H1 (cell line): ENCODE measurements at regions not wholly inside any gene's neighbourhood (a gene's known extent, or its start where the extent isn't known, plus 50 kb on each side); places are given as distances from the start of the nearest gene placed in this dataset.

ENCODE experiments used
- CTCF ChIA-PET: fragments of 300-600 bp; sonication (Branson Sonifier 250); formaldehyde crosslinking; loops from one replicate; lab custom pipeline; 2021; ENCODE audit not compliant: partially characterized antibody; lab: Charles Lee
- POLR2A ChIA-PET: fragments of 300-600 bp; sonication (Branson Sonifier 250); formaldehyde crosslinking; loops from one replicate; lab custom pipeline; 2021; ENCODE audit warnings: inconsistent platforms; ENCODE audit not compliant: partially characterized antibody; lab: Charles Lee
- DNase-seq, 2 experiments: peaks; one replicate each; pipeline versions ENCODE4 v3.0.0 to v3.0.0-alpha.2; 2010 to 2022; ENCODE audit warnings: low spot score in 2 of 2, low read depth in 1 of 2, mixed read lengths in 1 of 2
- FAIRE-seq: peaks from 2 replicates; lab custom pipeline; 2011; peaks lifted over from hg19 to GRCh38; lab: Jason Lieb, UNC
- H2AFZ ChIP-seq: 2 replicates; pipeline ENCODE4 v1.8.1; 2012; ENCODE audit warnings: low read length, inconsistent platforms
- H2AK5ac ChIP-seq: 2 replicates; pipeline ENCODE4 v1.6.1; 2013; ENCODE audit warnings: low read depth, low read length
- H2BK120ac ChIP-seq: replicated peaks from 2 replicates; pipeline ENCODE3; 2013; ENCODE audit warnings: low read depth, low read length, inconsistent platforms
- H2BK12ac ChIP-seq: 2 replicates; pipeline ENCODE4 v1.6.1; 2013; ENCODE audit warnings: low read depth, low read length
- H2BK15ac ChIP-seq: 2 replicates; pipeline ENCODE4 v1.6.1; 2013; ENCODE audit warnings: low read length
- H2BK20ac ChIP-seq: 2 replicates; pipeline ENCODE4 v1.6.1; 2013; ENCODE audit warnings: low read length
- H2BK5ac ChIP-seq: 2 replicates; pipeline ENCODE4 v1.6.1; 2013; ENCODE audit warnings: low read depth, low read length
- H3K14ac ChIP-seq: 2 replicates; pipeline ENCODE4 v1.6.1; 2013; ENCODE audit warnings: inconsistent platforms; ENCODE audit not compliant: insufficient read length
- H3K18ac ChIP-seq: 2 replicates; pipeline ENCODE4 v1.6.1; 2013; ENCODE audit warnings: low read length; ENCODE audit errors: extremely low read depth
- H3K23ac ChIP-seq: 2 replicates; pipeline ENCODE4 v1.6.1; 2013; ENCODE audit warnings: inconsistent platforms; ENCODE audit not compliant: insufficient read length
- H3K23me2 ChIP-seq: 2 replicates; pipeline ENCODE4 v1.6.1; 2013; ENCODE audit warnings: low read depth, low read length
- H3K27ac ChIP-seq: 2 replicates; pipeline ENCODE4 v1.6.1; 2011; ENCODE audit warnings: low read depth, low read length, inconsistent platforms
- H3K27me3 ChIP-seq, 4 experiments: replicated peaks in 1 of 4; 1 replicate in 1 of 4; 2 replicates in 3 of 4; pipeline versions ENCODE4 v1.6.1 to v1.8.1; 2011 to 2013; ENCODE audit warnings: low read length in 3 of 4, mild to moderate bottlenecking in 3 of 4, inconsistent platforms in 2 of 4, mixed read lengths in 2 of 4, moderate library complexity in 1 of 4; ENCODE audit not compliant: control insufficient read depth in 3 of 4, insufficient read depth in 3 of 4; ENCODE audit errors: extremely low read depth in 1 of 4
- H3K36me3 ChIP-seq, 4 experiments: 2 replicates each; pipeline versions ENCODE4 v1.6.1 to v1.8.1; 2011 to 2013; ENCODE audit warnings: mild to moderate bottlenecking in 4 of 4, low read length in 3 of 4, moderate library complexity in 2 of 4, control low read depth in 1 of 4, inconsistent platforms in 1 of 4; ENCODE audit not compliant: insufficient read depth in 4 of 4, control insufficient read depth in 2 of 4
- H3K4ac ChIP-seq: replicated peaks from 2 replicates; pipeline ENCODE3; 2013; ENCODE audit warnings: low read length, low read depth, mixed read lengths, inconsistent platforms; ENCODE audit not compliant: insufficient read length
- H3K4me1 ChIP-seq, 4 experiments: replicated peaks in 1 of 4; 1 replicate in 1 of 4; 2 replicates in 3 of 4; pipeline versions ENCODE4 v1.6.1 to v1.8.1; 2011 to 2013; ENCODE audit warnings: low read length in 3 of 4, inconsistent platforms in 2 of 4, mixed read lengths in 1 of 4; ENCODE audit not compliant: insufficient read depth in 4 of 4, control insufficient read depth in 3 of 4
- H3K4me2 ChIP-seq, 2 experiments: 2 replicates each; pipeline versions ENCODE4 v1.6.1 to v1.8.1; 2011 to 2013; ENCODE audit warnings: low read depth in 2 of 2, low read length in 2 of 2, control low read depth in 1 of 2, inconsistent platforms in 1 of 2, mild to moderate bottlenecking in 1 of 2; ENCODE audit not compliant: insufficient read depth in 1 of 2
- H3K4me3 ChIP-seq, 4 experiments: fragments of 200-600, 300-600 bp in 1 of 4; sonication (generic), shearing (Covaris generic), sonication (Bioruptor Twin) in 1 of 4; 2 replicates each; pipeline versions ENCODE4 v1.5.1 to v1.8.1; 2011 to 2016; ENCODE audit warnings: low read length in 4 of 4, low read depth in 3 of 4, control low read depth in 2 of 4, inconsistent platforms in 2 of 4, mild to moderate bottlenecking in 2 of 4, mixed read lengths in 1 of 4, moderate library complexity in 1 of 4; ENCODE audit not compliant: insufficient read depth in 2 of 4; ENCODE audit errors: extremely low read depth in 1 of 4
- H3K56ac ChIP-seq: replicated peaks from 2 replicates; pipeline ENCODE3; 2013; ENCODE audit warnings: low read depth, mild to moderate bottlenecking, mixed read lengths, low read length, inconsistent platforms; ENCODE audit not compliant: insufficient read length
- H3K79me1 ChIP-seq: 2 replicates; pipeline ENCODE4 v1.6.1; 2013; ENCODE audit warnings: low read depth, low read length, control low read depth
- H3K79me2 ChIP-seq, 2 experiments: 2 replicates each; pipeline versions ENCODE4 v1.6.1 to v1.8.1; 2012 to 2013; ENCODE audit warnings: low read length in 2 of 2, mild to moderate bottlenecking in 2 of 2, inconsistent platforms in 1 of 2; ENCODE audit not compliant: insufficient read depth in 2 of 2, control insufficient read depth in 1 of 2
- H3K9ac ChIP-seq, 4 experiments: replicated peaks in 1 of 4; 1 replicate in 1 of 4; 2 replicates in 3 of 4; pipeline versions ENCODE4 v1.6.1 to v1.8.1; 2011 to 2013; ENCODE audit warnings: low read depth in 3 of 4, low read length in 3 of 4, control low read depth in 2 of 4, mild to moderate bottlenecking in 2 of 4, moderate library complexity in 2 of 4, inconsistent platforms in 1 of 4; ENCODE audit errors: extremely low read depth in 1 of 4
- H3K9me3 ChIP-seq, 2 experiments: 2 replicates each; pipeline versions ENCODE4 v1.6.1 to v1.8.1; 2012 to 2013; ENCODE audit warnings: mild to moderate bottlenecking in 2 of 2, moderate library complexity in 2 of 2, control low read depth in 1 of 2, inconsistent platforms in 1 of 2, low read depth in 1 of 2, low read length in 1 of 2, mixed read lengths in 1 of 2; ENCODE audit not compliant: insufficient read depth in 2 of 2
- H4K20me1 ChIP-seq, 2 experiments: replicated peaks in 1 of 2; 2 replicates each; pipeline versions ENCODE3 to v1.8.1; 2011 to 2013; ENCODE audit warnings: inconsistent platforms in 2 of 2, low read length in 2 of 2, mild to moderate bottlenecking in 1 of 2; ENCODE audit not compliant: insufficient read depth in 2 of 2, control insufficient read depth in 1 of 2
- H4K5ac ChIP-seq: 2 replicates; pipeline ENCODE4 v1.6.1; 2013; ENCODE audit warnings: low read length, low read depth, mixed read lengths, inconsistent platforms; ENCODE audit not compliant: insufficient read length
- H4K8ac ChIP-seq: 2 replicates; pipeline ENCODE4 v1.8.0; 2013; ENCODE audit warnings: mild to moderate bottlenecking, moderate library complexity, low read length, inconsistent platforms; ENCODE audit not compliant: insufficient read depth; ENCODE audit errors: extremely low read depth
- H4K91ac ChIP-seq: replicated peaks from 2 replicates; pipeline ENCODE3; 2013; ENCODE audit warnings: low read length, mixed read lengths, inconsistent platforms; ENCODE audit not compliant: insufficient read length
- BACH1 ChIP-seq: IDR thresholded peaks from 2 replicates; pipeline ENCODE4 v1.6.1; 2012; ENCODE audit warnings: low read length, improper control_type of control experiment
- CBX8 ChIP-seq: fragments of 300-800, 300-1000 bp; sonication (generic); IDR thresholded peaks from 2 replicates; pipeline ENCODE4 v1.7.1; 2016; ENCODE audit warnings: low read depth, low read length, borderline replicate concordance
- CEBPB ChIP-seq: IDR thresholded peaks from 2 replicates; pipeline ENCODE4 v1.6.1; 2012; ENCODE audit warnings: low read depth, low read length
- CHD2 ChIP-seq: IDR thresholded peaks from 2 replicates; pipeline ENCODE4 v1.6.1; 2012; ENCODE audit warnings: low read length, improper control_type of control experiment
- CREB1 ChIP-seq: IDR thresholded peaks from 2 replicates; pipeline ENCODE4 v1.6.1; 2012; ENCODE audit warnings: inconsistent platforms
- EGR1 ChIP-seq: IDR thresholded peaks from 2 replicates; pipeline ENCODE4 v1.6.1; 2011; ENCODE audit warnings: low read depth, low read length, borderline replicate concordance
- EP300 ChIP-seq, 2 experiments: IDR thresholded peaks; 1 replicate in 1 of 2; 2 replicates in 1 of 2; pipeline ENCODE4 v1.6.1; 2011 to 2012; ENCODE audit warnings: low read depth in 2 of 2, low read length in 2 of 2, mild to moderate bottlenecking in 2 of 2, borderline replicate concordance in 1 of 2, inconsistent platforms in 1 of 2, moderate library complexity in 1 of 2
- JUN ChIP-seq: IDR thresholded peaks from 2 replicates; pipeline ENCODE4 v1.6.1; 2011; ENCODE audit warnings: low read depth, mild to moderate bottlenecking, improper control_type of control experiment, low read length
- POLR2A ChIP-seq, 2 experiments: IDR thresholded peaks; 1 replicate in 1 of 2; 2 replicates in 1 of 2; pipeline ENCODE4 v1.6.1; 2011; ENCODE audit warnings: low read depth in 2 of 2, low read length in 2 of 2, mild to moderate bottlenecking in 2 of 2; ENCODE audit errors: control extremely low read depth in 1 of 2
- RFX5 ChIP-seq: IDR thresholded peaks from 2 replicates; pipeline ENCODE4 v1.6.1; 2011; ENCODE audit warnings: low read depth, low read length, improper control_type of control experiment, borderline replicate concordance
- RNF2 ChIP-seq: fragments of 200-900, 300-1000 bp; sonication (generic); IDR thresholded peaks from 2 replicates; pipeline ENCODE4 v1.7.1; 2016; ENCODE audit warnings: borderline replicate concordance, low read depth, mild to moderate bottlenecking, antibody characterized with exemption, low read length; ENCODE audit not compliant: poor library complexity, severe bottlenecking; ENCODE audit errors: missing control alignments
- SAP30 ChIP-seq: fragments of 300-600 bp; sonication (generic); IDR thresholded peaks from 2 replicates; pipeline ENCODE4 v1.7.1; 2012; ENCODE audit warnings: low read length, moderate library complexity, mild to moderate bottlenecking, inconsistent platforms; ENCODE audit not compliant: insufficient read depth, insufficient replicate concordance
- SUZ12 ChIP-seq: fragments of 200-600 bp; sonication (generic); IDR thresholded peaks from 2 replicates; pipeline ENCODE4 v1.6.1; 2012; ENCODE audit warnings: mild to moderate bottlenecking, inconsistent platforms, low read length, moderate library complexity, mixed read lengths
- TCF12 ChIP-seq: IDR thresholded peaks from 2 replicates; pipeline ENCODE4 v1.6.1; 2011; ENCODE audit warnings: low read depth, mild to moderate bottlenecking, low read length
- WGBS, 2 experiments: shearing (Covaris generic) in 1 of 2; methylation state at CpG; one replicate each; pipeline versions ENCODE4 v1.1.6 to v1.1.7; 2013 to 2015; ENCODE audit warnings: low lambda C conversion rate in 2 of 2, mixed read lengths in 2 of 2, inconsistent platforms in 1 of 2, low coverage in 1 of 2, missing lambda C conversion rate in 1 of 2; ENCODE audit not compliant: insufficient replicate concordance in 2 of 2, insufficient coverage in 1 of 2, insufficient read length in 1 of 2; ENCODE audit errors: extremely low coverage in 1 of 2, missing lambda C conversion rate in 1 of 2; 5-methylcytosine and 5-hydroxymethylcytosine counted together

GRCh38 chr2:9745153-9745899 is 97.9 kb upstream of the TAF1B start:
- H3K27me3 ChIP-seq = no peaks in the 10 kb centered on the region
- WGBS, 2 experiments = 53% methylated on average over 3 of the region's 3 CpGs; no CpG with 5 or more reads in 1 of the 2 experiments
- no peak overlapping the region for H3K4me3 ChIP-seq
- no peak overlapping the region for H3K14ac ChIP-seq
- no peaks in the 10 kb centered on the region for H3K36me3 ChIP-seq
- no peak overlapping the region for H3K18ac ChIP-seq
- H3K79me2 ChIP-seq = no peaks in the 10 kb centered on the region
- DNase-seq = no peak
- H3K9ac ChIP-seq = no peak overlapping the region
- no peak overlapping the region for H3K4me2 ChIP-seq
- no peaks in the 10 kb centered on the region; a peak in 1 of 7 replicates for H3K4me1 ChIP-seq
- no peaks in the 10 kb centered on the region for H3K23me2 ChIP-seq
- no peak overlapping the region for H4K5ac ChIP-seq
- H3K9me3 ChIP-seq = no peaks in the 10 kb centered on the region
- H2AFZ ChIP-seq = no peak overlapping the region
- no peak overlapping the region for H3K56ac ChIP-seq
- no peak overlapping the region for H3K4ac ChIP-seq
- H3K79me1 ChIP-seq = no peaks in the 10 kb centered on the region
- no peak overlapping the region for H2BK12ac ChIP-seq
- H2BK120ac ChIP-seq = no peak overlapping the region
- no peak for FAIRE-seq
- H2AK5ac ChIP-seq = no peak overlapping the region
- H3K23ac ChIP-seq = no peak overlapping the region
- ChIA-PET POLR2A (no interaction called here), CTCF (interaction anchor here (0.9 to 2.8 kb wide), 5 partner anchors 14 to 262 kb away, joined by 3 to 13 read pairs (median 3); no protein-coding TSS in a partner anchor)
- H4K91ac ChIP-seq = no peak overlapping the region
- no peak overlapping the region for H2BK15ac ChIP-seq
- no peak overlapping the region for H3K27ac ChIP-seq
- H4K8ac ChIP-seq = no peak overlapping the region
- H4K20me1 ChIP-seq = no peaks in the 10 kb centered on the region
- no peak overlapping the region for H2BK20ac ChIP-seq
- H2BK5ac ChIP-seq = no peak overlapping the region
- TF ChIP-seq SUZ12 (no peak), TCF12 (no peak), JUN (no peak), EGR1 (no peak), CEBPB (no peak), POLR2A (IDR thresholded peaks at IDR 0.05; ENCODE audit: control extremely low read depth in 1 of 2, low read depth in 2 of 2, low read length in 2 of 2) (no peak), RNF2 (no peak), CHD2 (no peak), CBX8 (no peak), EP300 (IDR thresholded peaks at IDR 0.05; ENCODE audit: borderline replicate concordance in 1 of 2, low read depth in 2 of 2, low read length in 2 of 2) (no peak), SAP30 (no peak), BACH1 (no peak), RFX5 (no peak), CREB1 (no peak)
